Thyroid gland (tissue), 4 donors: ENCODE measurements at regions not wholly inside any gene's neighbourhood (a gene's known extent, or its start where the extent isn't known, plus 50 kb on each side); places are given as distances from the start of the nearest gene placed in this dataset.

Experiments used
- DNase-seq, 2 donors: peaks; one replicate each; pipeline ENCODE4 v3.0.0-alpha.2; 2019
- H3K27ac ChIP-seq, 3 donors: fragments of 200-600 bp; sonication (generic); 1 replicate in 2 of 3; 2 replicates in 1 of 3; pipeline ENCODE4 v1.5.1; 2016 to 2019; ENCODE audit warnings: mild to moderate bottlenecking in 1 of 3, moderate library complexity in 1 of 3
- H3K27me3 ChIP-seq: fragments of 200-600 bp; sonication (generic); one replicate; pipeline ENCODE4 v1.5.1; 2019
- H3K36me3 ChIP-seq, 2 donors: fragments of 200-600 bp; sonication (generic); one replicate each; pipeline ENCODE4 v1.5.1; 2016 to 2019
- H3K4me1 ChIP-seq, 2 donors: fragments of 200-600 bp; sonication (generic); one replicate each; pipeline ENCODE4 v1.5.1; 2017 to 2019
- H3K4me3 ChIP-seq, 3 donors: fragments of 200-600 bp; sonication (generic); replicated peaks in 1 of 3; 1 replicate in 2 of 3; 2 replicates in 1 of 3; pipeline ENCODE4 v1.5.1; 2016; ENCODE audit warnings: mild to moderate bottlenecking in 1 of 3
- H3K9me3 ChIP-seq: fragments of 200-600 bp; sonication (generic); one replicate; pipeline ENCODE4 v1.5.1; 2017
- POLR2A ChIP-seq, 2 donors: fragments of 450-650 bp; IDR thresholded peaks; one replicate each; pipeline ENCODE4 v1.6.1; 2017; ENCODE audit warnings: antibody characterized with exemption in 2 of 2, mild to moderate bottlenecking in 2 of 2, moderate library complexity in 1 of 2
- WGBS, 2 donors: methylation state at CpG; one replicate each; pipeline ENCODE4 v1.1.5; 2017; 5-methylcytosine and 5-hydroxymethylcytosine counted together
- intact Hi-C: fragments of 100-400 bp; cut with DNase I; formaldehyde crosslinking; loops from one replicate; pipeline ENCODE4 v1.15.1; 2023
- TF ChIP-seq, protein P1 (sequence below), 6 experiments: fragments of 200-600 bp in 3 of 6; fragments of 450-650 bp in 3 of 6; sonication (generic) in 3 of 6; IDR thresholded peaks; one replicate each; pipeline ENCODE4 v1.5.1; 2016 to 2019; ENCODE audit warnings: antibody characterized with exemption in 6 of 6, mild to moderate bottlenecking in 2 of 6, inconsistent platforms in 1 of 6, moderate library complexity in 1 of 6

DNA sequence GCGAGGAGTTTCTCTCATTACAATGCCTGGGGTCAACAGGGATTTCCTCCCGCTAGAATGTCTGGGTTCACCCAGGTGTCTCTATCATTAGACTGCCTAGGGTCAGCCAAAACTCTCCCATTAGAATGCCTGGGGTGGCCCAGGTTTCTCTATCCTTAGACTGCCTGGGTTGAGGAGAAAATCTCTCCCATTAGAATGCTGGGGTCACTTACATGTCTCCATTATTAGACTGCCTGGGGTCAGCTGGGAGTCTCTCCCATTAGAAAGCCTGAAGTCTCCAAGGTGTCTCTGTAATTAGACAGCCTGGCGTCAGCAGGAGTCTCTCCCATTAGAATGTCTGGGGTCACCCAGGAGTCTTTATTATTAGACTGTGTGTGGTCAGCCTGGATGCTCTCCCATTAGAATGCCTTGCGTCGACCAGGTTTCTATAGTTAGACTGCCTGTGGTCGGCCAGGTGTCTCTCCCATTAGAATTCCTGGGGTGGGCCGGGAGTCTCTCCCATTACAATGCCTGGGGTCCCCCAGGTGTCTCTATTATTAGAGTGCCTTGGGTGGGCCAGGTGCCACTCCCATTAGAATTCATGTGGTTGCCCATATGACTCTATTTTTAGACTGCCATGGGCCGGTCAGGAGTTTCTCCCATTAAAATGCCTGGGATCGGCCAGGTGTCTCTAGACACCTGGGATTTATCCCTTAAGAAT is 2272.1 kb downstream of the TP53TG3F start:
- Histone ChIP-seq H3K27me3 (no peaks in the 10 kb centered on the region), H3K36me3 (no peaks in the 10 kb centered on the region), H3K4me3 (no peak overlapping the region), H3K9me3 (no peaks in the 10 kb centered on the region), H3K4me1 (no peaks in the 10 kb centered on the region), H3K27ac (no peak overlapping the region)
- no peak for TF ChIP-seq POLR2A (IDR thresholded peaks at IDR 0.05)
- TF ChIP-seq, protein P1, sequence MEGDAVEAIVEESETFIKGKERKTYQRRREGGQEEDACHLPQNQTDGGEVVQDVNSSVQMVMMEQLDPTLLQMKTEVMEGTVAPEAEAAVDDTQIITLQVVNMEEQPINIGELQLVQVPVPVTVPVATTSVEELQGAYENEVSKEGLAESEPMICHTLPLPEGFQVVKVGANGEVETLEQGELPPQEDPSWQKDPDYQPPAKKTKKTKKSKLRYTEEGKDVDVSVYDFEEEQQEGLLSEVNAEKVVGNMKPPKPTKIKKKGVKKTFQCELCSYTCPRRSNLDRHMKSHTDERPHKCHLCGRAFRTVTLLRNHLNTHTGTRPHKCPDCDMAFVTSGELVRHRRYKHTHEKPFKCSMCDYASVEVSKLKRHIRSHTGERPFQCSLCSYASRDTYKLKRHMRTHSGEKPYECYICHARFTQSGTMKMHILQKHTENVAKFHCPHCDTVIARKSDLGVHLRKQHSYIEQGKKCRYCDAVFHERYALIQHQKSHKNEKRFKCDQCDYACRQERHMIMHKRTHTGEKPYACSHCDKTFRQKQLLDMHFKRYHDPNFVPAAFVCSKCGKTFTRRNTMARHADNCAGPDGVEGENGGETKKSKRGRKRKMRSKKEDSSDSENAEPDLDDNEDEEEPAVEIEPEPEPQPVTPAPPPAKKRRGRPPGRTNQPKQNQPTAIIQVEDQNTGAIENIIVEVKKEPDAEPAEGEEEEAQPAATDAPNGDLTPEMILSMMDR (IDR thresholded peaks at IDR 0.05), result no peak
- intact Hi-C loops, result no loop called here
- DNase-seq, result no peak
- 80 to 82% methylated on average over 8 to 9 of the region's 9 CpGs for WGBS, 2 donors

DNA sequence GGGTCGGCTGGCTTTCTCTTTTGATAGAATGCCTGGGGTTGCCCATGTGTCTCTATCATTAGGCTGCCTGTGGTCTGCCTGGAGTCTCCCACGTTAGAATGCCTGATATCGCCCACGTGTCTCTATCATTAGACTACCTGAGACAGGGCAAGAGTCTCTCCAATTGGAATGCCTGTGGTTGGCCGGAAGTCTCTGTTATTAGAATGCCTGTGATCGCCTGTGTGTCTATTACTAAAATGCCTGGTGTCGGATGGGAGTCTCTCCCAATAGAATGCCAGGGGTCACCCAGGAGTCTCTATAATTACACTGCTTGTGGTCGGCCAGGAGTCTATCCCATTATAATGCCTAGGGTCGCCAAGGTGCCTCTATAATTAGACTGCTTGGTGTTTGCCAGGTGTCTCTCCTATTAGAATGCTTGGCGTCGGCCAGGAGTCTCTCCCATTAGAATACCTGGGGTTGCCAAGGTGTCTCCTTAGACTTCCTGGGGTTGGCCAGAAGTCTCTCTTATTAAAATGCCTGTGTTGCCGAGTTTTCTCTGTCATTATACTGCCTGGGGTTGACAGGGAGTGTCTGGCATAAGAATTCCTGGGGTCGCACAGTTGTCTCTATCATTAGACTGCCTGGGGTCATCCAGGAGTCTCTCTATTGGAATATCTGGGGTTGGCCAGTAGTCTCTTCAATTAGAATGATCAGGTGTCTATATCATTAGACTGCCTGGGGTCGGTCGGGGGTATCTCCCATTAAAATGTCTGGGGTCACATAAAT is 2272.8 kb downstream of the TP53TG3F start:
- intact Hi-C loops, result no loop called here
- H3K27ac ChIP-seq, result no peak overlapping the region
- no peaks in the 10 kb centered on the region for H3K9me3 ChIP-seq
- no peaks in the 10 kb centered on the region for H3K27me3 ChIP-seq
- no peak for DNase-seq
- H3K4me1 ChIP-seq, result no peaks in the 10 kb centered on the region
- TF ChIP-seq POLR2A (IDR thresholded peaks at IDR 0.05), result no peak
- TF ChIP-seq, protein P1 (IDR thresholded peaks at IDR 0.05), result no peak
- 63 to 76% methylated on average over 15 of the region's 15 CpGs for WGBS, 2 donors
- H3K36me3 ChIP-seq, result no peaks in the 10 kb centered on the region
- H3K4me3 ChIP-seq, result no peak overlapping the region

DNA sequence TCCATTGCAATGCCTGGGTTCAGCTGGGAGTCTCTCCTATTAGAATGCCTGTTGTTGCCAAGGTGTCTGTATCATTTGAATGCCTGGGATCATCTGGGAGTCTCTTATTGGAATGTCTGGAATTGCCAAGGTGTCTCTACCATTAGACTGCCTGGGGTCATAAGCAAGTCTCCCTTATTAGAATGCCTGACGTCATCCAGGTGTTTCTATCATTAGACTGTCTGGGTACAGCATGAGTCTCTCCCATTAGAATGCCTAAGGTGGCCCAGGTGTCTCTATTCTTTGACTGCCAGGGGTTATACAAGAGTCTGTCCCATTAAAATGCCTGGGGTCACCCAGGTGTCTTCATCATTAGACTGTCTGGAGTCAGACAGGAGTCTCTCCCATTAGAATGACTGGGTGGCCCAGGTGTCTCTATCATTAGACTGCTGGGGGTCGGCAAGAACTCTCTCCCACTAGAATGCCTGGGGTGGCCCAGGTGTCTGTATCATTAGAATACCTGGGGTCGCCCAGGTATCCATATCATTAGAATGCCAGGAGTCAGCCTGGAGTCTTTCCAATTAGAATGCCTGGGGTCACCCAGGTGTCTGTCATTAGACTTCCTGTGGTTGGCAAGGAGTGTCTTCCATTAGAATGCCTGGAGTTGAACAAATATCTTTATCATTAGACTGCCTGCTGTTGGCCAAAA is 2274.0 kb downstream of the TP53TG3F start:
- 26 to 33% methylated on average over 1 to 3 of the region's 3 CpGs for WGBS, 2 donors
- no peaks in the 10 kb centered on the region for H3K9me3 ChIP-seq
- H3K27me3 ChIP-seq, result no peaks in the 10 kb centered on the region
- H3K4me1 ChIP-seq, result no peaks in the 10 kb centered on the region
- H3K27ac ChIP-seq, result no peak overlapping the region
- DNase-seq, result no peak
- TF ChIP-seq POLR2A (IDR thresholded peaks at IDR 0.05), result no peak
- TF ChIP-seq, protein P1 (IDR thresholded peaks at IDR 0.05), result no peak
- H3K36me3 ChIP-seq, result no peaks in the 10 kb centered on the region
- intact Hi-C loops, result no loop called here
- no peak overlapping the region for H3K4me3 ChIP-seq

DNA sequence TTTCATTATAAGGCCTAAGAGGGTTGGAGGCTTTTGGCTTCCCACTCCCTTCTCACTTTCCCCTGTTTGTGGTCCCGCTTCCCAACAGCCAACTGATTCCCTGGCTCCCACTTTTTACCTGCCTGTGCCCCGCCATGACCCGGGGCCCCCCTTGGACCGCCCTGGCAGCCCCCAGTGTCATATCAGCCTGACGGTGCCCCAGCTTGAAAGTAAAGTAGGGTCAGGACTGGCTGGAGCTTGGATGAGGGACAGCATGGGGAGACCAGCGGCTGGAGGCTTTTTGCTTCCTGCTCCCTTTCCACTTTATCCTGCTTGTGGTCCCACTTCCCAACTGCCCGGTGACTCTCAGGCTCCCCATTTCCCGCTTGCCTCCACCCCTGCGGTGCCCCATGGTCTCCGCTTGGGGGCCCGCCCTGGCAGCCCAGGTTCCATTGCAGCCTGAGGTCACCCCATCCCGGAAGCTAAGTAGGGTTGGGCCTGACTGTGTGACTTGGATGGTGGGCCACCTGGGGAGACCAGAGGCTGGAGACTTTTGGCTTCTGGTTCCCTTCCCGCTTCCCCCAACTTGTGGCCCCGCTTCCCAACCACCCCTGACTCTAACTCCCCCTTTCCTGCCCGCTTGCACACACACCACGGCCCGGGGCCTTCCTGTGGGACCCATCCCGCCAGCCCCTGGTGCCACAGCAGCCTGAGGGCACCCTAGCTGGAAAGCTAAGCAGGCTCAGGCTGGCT is 2274.7 kb downstream of the TP53TG3F start:
- intact Hi-C loops, result no loop called here
- no peaks in the 10 kb centered on the region for H3K27me3 ChIP-seq
- H3K4me3 ChIP-seq, result no peak overlapping the region
- no peak for TF ChIP-seq POLR2A (IDR thresholded peaks at IDR 0.05)
- TF ChIP-seq, protein P1 (IDR thresholded peaks at IDR 0.05), result no peak
- H3K9me3 ChIP-seq, result no peaks in the 10 kb centered on the region
- H3K36me3 ChIP-seq, result no peaks in the 10 kb centered on the region
- no peaks in the 10 kb centered on the region for H3K4me1 ChIP-seq
- no peak for DNase-seq
- 67 to 76% methylated on average over 18 of the region's 18 CpGs for WGBS, 2 donors
- no peak overlapping the region for H3K27ac ChIP-seq
